Superior temporal gyrus (tissue), 1 donor: ENCODE measurements at regions not wholly inside any gene's neighbourhood (a gene's known extent, or its start where the extent isn't known, plus 50 kb on each side); places are given as distances from the start of the nearest gene placed in this dataset.

ENCODE experiments used
- DNase-seq: peaks from one replicate; pipeline ENCODE4 v3.0.0-alpha.2; 2016; ENCODE audit errors: extremely low spot score

DNA sequence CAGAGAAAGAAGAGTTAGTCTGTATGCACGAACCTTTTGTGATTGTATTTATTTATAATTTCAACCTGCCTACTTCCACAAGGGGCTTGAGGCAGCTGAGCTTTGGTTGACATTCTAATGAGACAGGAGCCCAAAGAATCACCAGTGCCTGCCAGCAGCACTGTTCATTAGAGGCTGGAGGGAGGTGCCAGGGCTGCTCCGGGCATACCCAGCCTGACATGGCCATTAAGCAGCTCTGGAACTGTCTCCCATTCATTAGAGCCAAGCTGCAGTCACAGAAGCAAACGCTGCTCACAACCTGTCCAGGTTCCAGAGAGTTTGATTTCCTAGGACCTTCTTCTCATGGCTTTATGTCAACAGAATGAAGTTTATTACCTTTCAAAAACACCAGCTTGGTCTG is 425.5 kb downstream of the RFC3 start:
- DNase-seq = no peak

DNA sequence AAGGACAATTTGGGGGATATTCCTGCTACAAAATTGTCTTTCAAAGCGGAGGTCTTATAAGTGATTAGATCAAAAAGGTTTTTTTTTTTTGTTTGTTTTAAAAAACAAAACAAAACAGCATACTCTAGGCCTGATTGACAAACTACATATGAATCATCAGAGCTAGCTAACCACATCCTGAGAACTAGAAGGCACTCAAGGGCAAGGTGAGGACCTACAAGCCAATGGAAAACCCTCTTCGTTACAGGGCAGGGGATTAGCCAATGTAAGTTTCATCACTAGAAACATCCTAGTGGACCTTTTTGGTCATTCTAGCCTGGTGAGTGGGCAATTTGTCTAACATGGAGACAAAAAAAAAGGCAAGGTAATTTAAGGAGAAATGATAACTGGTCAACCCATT is 428.6 kb downstream of the RFC3 start:
- no peak for DNase-seq

- DNase-seq = no peak
Measured at GRCh38 chr13:34247596-34247995, 429.6 kb downstream of the RFC3 start.

DNA sequence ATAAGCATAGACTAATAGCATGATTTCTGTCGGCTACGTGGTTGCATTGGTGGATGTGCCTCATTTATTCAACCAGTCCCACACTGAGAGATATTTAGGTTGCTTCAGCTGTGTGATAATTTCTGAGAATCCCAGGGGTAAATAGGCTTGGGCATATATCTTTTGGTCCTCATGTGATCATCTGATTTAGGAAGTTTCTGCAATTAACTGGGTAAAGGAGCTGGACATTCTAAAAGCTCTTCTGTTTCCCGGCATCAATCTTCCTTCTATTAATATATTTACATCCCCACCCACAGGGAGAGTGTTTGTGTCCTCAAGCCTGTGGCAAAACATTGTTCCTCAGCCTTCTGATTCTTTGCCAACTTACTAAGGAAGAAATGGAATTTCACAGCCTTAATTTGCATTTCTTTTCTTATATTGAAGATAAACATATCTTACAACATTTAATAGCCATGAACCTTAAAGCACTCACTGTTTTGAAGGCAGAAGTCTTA is 431.6 kb downstream of the RFC3 start:
- DNase-seq = no peak

DNA sequence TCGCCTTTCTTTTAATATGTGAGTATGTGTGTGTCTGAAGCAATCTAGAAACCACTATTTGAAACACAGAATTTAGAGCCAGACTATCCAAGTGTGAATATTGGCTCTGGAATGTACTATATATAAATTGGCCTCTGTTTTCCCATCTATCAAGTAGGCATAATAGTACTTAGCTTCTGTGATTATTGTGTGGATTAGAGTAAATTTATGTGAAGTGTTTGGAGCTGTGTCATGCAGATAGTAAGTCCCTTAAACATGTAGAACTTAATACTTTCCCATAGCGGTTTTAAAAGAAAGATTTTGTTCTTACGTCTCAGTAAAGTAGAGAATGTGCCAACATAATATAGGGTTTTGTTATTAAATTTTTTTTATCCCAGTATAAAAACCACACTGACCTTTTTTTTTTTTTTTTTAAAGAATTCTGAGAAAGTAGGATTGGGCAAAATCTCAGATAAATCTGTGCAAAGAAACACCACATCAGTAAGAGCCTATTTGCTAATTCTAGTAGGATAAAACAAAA is 432.3 kb downstream of the RFC3 start:
- DNase-seq = no peak

- no peak for DNase-seq
Measured at GRCh38 chr13:34254366-34254765, 436.4 kb downstream of the RFC3 start.

DNA sequence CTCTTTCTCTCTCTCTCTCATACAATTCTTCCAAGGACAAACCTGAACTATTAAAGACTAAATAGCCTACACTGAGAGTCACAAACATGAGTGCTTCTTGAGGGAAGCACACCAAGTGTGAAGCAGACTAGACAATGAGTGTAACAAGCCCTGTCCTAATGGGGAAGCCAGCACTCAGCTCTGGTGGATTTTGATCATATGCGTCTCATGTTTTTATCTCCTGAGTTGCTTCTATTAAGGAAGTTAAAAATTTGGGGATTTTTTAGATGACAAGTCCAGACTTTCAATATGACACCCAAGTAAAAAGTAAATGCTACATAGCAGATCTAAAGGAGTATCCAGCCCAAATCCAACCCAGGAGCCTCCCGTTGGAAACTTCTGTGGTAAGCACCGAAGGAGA is 437.8 kb downstream of the RFC3 start:
- DNase-seq = no peak

DNA sequence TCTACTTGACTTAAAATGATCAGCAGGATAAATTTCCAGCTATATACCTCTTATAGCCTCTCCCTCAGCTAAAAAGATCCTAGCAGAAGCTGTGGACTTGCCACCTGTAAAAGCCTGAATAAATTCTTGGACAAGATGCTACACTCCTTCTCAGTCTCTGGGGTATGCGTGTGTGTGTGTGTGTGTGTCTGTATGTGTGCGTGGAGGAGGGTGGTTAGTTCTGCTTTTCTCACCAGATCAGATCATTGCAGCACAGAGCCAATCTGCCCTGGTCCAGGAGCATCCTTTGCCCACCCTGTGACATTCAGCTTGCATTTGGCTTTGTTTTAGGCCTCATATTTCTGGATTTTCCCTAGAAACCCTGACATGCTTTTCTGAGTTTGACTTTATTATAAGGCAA is 438.3 kb downstream of the RFC3 start:
- DNase-seq = no peak

- no peak for DNase-seq
Measured at GRCh38 chr13:34257966-34258365, 440.0 kb downstream of the RFC3 start.

GRCh38 chr13:34258646-34259386 is 440.9 kb downstream of the RFC3 start:
- no peak for DNase-seq

DNA sequence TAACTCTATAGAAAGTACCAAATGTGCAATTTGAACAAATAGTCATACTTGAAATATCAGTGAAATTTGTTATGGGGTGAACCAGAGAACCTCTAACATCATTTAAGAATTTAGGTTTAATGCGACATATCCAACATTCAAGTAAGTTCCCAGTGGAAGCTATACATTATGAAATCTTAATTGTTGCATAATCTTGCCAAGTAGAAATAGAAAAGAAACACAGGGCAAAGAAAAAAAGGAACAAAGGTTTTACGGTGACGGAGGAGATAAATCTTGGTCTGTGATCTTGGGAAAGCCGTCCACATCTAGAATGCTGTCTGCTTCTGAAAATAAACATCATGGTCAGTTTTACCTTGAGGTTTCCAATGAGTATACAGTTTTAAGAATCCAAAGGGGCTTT is 445.7 kb downstream of the RFC3 start:
- no peak for DNase-seq

GRCh38 chr13:34265046-34265679 is 447.2 kb downstream of the RFC3 start:
- no peak for DNase-seq

GRCh38 chr13:34276764-34277163 is 458.8 kb downstream of the RFC3 start:
- no peak for DNase-seq

GRCh38 chr13:34277936-34278335 is 460.0 kb downstream of the RFC3 start:
- DNase-seq = no peak

DNA sequence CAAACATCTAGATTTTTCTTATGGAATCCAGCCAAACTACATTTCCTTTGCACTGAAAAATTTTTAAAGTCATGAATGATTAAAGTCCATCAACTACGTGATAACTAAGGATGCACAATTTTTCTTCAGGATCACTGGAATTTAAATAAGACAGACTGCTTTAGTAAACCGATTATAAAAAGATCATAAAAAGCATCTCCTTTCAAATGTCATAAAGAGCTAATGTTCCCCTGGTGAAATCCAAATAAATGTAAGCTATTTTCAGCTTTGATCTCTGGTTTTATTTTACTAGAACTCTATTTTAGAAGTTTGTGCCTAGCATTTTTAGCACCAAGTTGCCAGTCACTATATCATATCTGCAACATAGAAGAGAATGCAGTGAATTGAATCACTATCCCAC is 460.8 kb downstream of the RFC3 start:
- DNase-seq = no peak

DNA sequence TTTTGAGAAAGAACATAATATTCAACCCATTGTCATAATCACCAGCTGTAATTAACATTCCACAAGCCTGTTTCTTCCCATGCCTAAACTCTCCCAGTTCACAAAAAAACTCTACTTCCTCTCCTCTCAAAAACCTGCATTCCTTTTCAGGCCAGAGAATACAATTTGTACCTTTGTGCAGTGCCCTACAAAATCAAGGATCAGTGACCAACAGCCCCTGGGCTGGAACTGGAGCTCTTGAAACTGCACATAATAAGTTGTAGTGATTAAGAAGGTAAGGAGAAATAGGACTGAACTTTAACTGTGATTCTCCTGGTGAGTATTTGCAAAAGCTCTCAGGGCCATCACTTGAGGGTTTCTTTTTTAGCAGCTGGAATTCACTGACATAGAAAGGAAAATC is 472.7 kb downstream of the RFC3 start:
- DNase-seq = no peak

- DNase-seq = no peak
Measured at GRCh38 chr13:34294483-34295129, 476.7 kb downstream of the RFC3 start.

DNA sequence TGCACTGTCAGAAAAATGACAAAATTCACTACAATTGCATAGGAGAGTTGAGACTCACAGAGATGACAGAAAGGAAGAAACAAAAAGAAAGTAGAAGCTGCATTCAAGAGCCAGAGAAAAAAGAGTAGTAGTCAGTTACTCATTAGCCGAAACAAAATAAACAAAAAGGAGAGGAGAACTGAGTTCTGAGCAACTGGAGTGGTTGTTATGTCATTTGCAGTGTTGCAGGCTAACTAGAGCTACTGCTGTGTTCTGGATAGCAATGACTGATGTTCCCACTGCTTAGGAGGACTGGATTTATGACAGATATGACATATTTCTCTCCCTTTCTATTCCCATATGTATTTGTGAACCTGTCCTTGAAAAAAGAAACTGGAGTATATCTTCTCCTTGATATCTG is 482.6 kb downstream of the RFC3 start:
- DNase-seq = no peak

- DNase-seq = no peak
Measured at GRCh38 chr13:34302596-34302995, 484.6 kb downstream of the RFC3 start.

- DNase-seq = no peak
Measured at GRCh38 chr13:34303346-34303745, 485.4 kb downstream of the RFC3 start.

DNA sequence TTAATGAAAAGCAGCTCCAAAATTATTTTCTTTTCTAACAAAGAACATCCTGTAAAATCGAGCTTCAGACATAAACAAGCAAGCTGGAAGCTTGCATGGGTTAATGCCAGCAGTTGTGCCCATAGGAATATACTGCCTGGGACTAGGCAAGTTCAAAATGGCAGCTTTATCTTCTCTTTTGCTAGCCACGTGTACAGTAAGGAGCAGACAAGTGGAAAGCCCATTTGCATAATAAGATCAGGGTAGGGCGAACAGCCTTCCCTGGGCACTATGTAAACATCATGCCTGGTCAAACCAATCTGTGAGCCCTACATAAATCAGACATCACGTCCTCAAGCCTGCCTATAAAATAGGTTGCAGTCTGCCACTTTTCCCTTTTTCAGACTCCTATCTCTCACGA is 489.7 kb downstream of the RFC3 start:
- no peak for DNase-seq

GRCh38 chr13:34308725-34309124 is 490.8 kb downstream of the RFC3 start:
- DNase-seq = no peak

GRCh38 chr13:34310539-34310938 is 492.6 kb downstream of the RFC3 start:
- DNase-seq = no peak
